22Rv1 (cell line): ENCODE measurements at regions not wholly inside any gene's neighbourhood (a gene's known extent, or its start where the extent isn't known, plus 50 kb on each side); places are given as distances from the start of the nearest gene placed in this dataset.

Source experiments
- ZFX ChIP-seq: fragments of 450-650 bp; IDR thresholded peaks from 2 replicates; pipeline ENCODE4 v1.6.1; 2017; ENCODE audit warnings: antibody characterized with exemption, borderline replicate concordance
- TF ChIP-seq, protein P1 (sequence below): fragments of 450-650 bp; IDR thresholded peaks from 2 replicates; pipeline ENCODE4 v1.5.1; 2017; ENCODE audit warnings: mild to moderate bottlenecking

DNA sequence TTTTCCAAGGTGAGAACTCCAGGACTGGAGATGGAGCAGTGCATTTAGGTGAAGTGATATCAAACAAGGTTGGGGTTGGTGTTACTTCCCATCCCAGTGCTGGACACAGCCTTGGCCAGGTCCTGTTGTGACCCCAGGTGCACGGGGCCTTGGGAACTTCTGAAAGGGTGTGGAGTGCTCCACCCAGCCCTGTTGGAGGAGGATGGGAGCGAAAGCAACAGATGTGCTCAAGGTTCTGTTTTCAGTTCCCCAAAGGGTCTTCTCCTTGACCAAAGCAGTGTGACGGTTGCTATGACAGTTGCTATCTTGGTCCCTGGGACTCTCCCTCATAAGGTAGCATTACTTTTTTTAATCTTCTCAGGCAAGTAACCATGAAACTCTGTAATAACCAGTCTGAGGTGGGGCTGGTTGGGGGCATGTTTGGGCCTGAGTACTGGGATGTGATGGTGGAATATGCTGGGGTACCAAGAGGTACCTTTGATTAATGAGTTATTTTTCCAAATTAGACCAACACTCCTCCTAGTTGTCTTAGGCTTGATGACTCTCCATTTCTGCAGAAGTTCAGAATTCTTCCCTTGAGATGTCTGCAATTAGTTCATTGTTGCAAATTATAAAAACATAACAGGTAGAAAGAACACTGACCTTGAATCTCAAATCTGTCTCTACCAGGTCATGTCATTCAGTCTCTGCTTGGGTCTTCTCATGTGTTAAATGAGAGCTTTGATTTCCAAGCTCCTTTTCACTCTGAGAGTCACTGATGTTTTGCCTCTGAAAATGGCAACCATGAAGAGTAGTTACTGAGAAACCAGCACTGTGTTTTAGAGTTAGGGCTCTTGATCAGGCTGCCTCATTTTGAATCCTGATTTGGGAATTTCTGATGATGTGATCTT is 154.5 kb downstream of the RPIA start:
- TF ChIP-seq, protein P1, sequence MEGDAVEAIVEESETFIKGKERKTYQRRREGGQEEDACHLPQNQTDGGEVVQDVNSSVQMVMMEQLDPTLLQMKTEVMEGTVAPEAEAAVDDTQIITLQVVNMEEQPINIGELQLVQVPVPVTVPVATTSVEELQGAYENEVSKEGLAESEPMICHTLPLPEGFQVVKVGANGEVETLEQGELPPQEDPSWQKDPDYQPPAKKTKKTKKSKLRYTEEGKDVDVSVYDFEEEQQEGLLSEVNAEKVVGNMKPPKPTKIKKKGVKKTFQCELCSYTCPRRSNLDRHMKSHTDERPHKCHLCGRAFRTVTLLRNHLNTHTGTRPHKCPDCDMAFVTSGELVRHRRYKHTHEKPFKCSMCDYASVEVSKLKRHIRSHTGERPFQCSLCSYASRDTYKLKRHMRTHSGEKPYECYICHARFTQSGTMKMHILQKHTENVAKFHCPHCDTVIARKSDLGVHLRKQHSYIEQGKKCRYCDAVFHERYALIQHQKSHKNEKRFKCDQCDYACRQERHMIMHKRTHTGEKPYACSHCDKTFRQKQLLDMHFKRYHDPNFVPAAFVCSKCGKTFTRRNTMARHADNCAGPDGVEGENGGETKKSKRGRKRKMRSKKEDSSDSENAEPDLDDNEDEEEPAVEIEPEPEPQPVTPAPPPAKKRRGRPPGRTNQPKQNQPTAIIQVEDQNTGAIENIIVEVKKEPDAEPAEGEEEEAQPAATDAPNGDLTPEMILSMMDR = no peak
- no peak for TF ChIP-seq ZFX
